A549 (cell line): ENCODE measurements at regions not wholly inside any gene's neighbourhood (a gene's known extent, or its start where the extent isn't known, plus 50 kb on each side); places are given as distances from the start of the nearest gene placed in this dataset.

Experiments
- ATAC-seq, 2 experiments: fragments of 200-7000 bp in 1 of 2; fragments of >200 bp in 1 of 2; cut with Nextera tagmentation in 1 of 2; cut with Tn5 transposase in 1 of 2; 3 replicates each; pipeline versions ENCODE4 v1.8.0 to v1.9.1; 2018 to 2020; ENCODE audit warnings: mild to moderate bottlenecking in 1 of 2, moderate library complexity in 1 of 2
- CTCF ChIA-PET: fragments of 300-600 bp; sonication (Branson Sonifier 250); formaldehyde crosslinking; extraction: SDS; loops from one replicate; lab custom pipeline; 2021; ENCODE audit warnings: antibody characterized with exemption, inconsistent platforms; lab: Yijun Ruan, JAX
- POLR2A ChIA-PET: fragments of 350-600 bp; formaldehyde crosslinking; extraction: SDS; loops from one replicate; lab custom pipeline; 2021; ENCODE audit warnings: antibody characterized with exemption, inconsistent platforms; lab: Yijun Ruan, JAX
- DNase-seq, 2 experiments: peaks; one replicate each; pipeline versions ENCODE4 v3.0.0 to v3.0.0-alpha.2; 2011 to 2016; ENCODE audit warnings: low read depth in 1 of 2, low spot score in 1 of 2
- FAIRE-seq: peaks from 2 replicates; lab custom pipeline; 2011; peaks lifted over from hg19 to GRCh38; lab: Jason Lieb, UNC
- H3K27ac ChIP-seq, 2 experiments: fragments of >200 bp; sonication (Bioruptor Twin); formaldehyde crosslinking; 3 replicates each; pipeline ENCODE4 v1.5.1; 2016 to 2017
- H3K4me1 ChIP-seq: fragments of >200 bp; sonication (Bioruptor Twin); formaldehyde crosslinking; 3 replicates; pipeline ENCODE4 v1.6.1; 2016
- H3K4me2 ChIP-seq: fragments of >200 bp; sonication (Bioruptor Twin); formaldehyde crosslinking; 3 replicates; pipeline ENCODE4 v1.6.1; 2016
- H3K4me3 ChIP-seq: fragments of >200 bp; sonication (Bioruptor Twin); formaldehyde crosslinking; 3 replicates; pipeline ENCODE4 v1.5.1; 2016
- H3K9me3 ChIP-seq: fragments of >200 bp; sonication (Bioruptor Twin); formaldehyde crosslinking; 3 replicates; pipeline ENCODE4 v1.6.1; 2016
- CBX8 ChIP-seq: fragments of 200-600 bp; sonication (generic); IDR thresholded peaks from 2 replicates; pipeline ENCODE4 v1.6.1; 2016
- EHF ChIP-seq: fragments of 250-450 bp; sonication (Bioruptor Pico); IDR thresholded peaks from 2 replicates; pipeline ENCODE4 v1.5.0; 2020; ENCODE audit warnings: mild to moderate bottlenecking
- ELK1 ChIP-seq: fragments of 150-350 bp; IDR thresholded peaks from 2 replicates; pipeline ENCODE4 v1.6.1; 2014; ENCODE audit warnings: low read depth, mild to moderate bottlenecking, low read length
- GATA3 ChIP-seq: IDR thresholded peaks from 2 replicates; pipeline ENCODE4 v1.6.1; 2012; ENCODE audit warnings: borderline replicate concordance
- HES2 ChIP-seq: fragments of >200 bp; sonication (Bioruptor Twin); formaldehyde crosslinking; IDR thresholded peaks from 2 replicates; pipeline ENCODE4 v1.6.1; 2016
- HOXA7 ChIP-seq: fragments of 250-450 bp; sonication (Bioruptor Pico); IDR thresholded peaks from 2 replicates; pipeline ENCODE4 v1.5.0; 2020; ENCODE audit warnings: mild to moderate bottlenecking, moderate library complexity
- JUNB ChIP-seq: fragments of >200 bp; sonication (Bioruptor Twin); formaldehyde crosslinking; IDR thresholded peaks from 2 replicates; pipeline ENCODE4 v1.6.1; 2016
- KDM1A ChIP-seq: fragments of 200-600 bp; sonication (generic); IDR thresholded peaks from 2 replicates; pipeline ENCODE4 v1.6.1; 2016; ENCODE audit warnings: low read depth, mild to moderate bottlenecking
- KDM5A ChIP-seq: fragments of 200-600 bp; sonication (generic); IDR thresholded peaks from 2 replicates; pipeline ENCODE4 v1.6.1; 2016; ENCODE audit warnings: antibody characterized with exemption, mild to moderate bottlenecking
- MAFK ChIP-seq: fragments of 450-650 bp; IDR thresholded peaks from 2 replicates; pipeline ENCODE4 v1.6.1; 2014; ENCODE audit not compliant: partially characterized antibody
- MYC ChIP-seq: IDR thresholded peaks from 2 replicates; pipeline ENCODE4 v1.6.1; 2012; ENCODE audit warnings: mild to moderate bottlenecking, inconsistent platforms, low read length, improper control_type of control experiment, borderline replicate concordance
- NFE2L2 ChIP-seq: fragments of 150-350 bp; conservative IDR thresholded peaks from 2 replicates; pipeline ENCODE4 v1.6.1; 2014; ENCODE audit warnings: low read length
- PBX3 ChIP-seq: IDR thresholded peaks from 2 replicates; pipeline ENCODE4 v1.6.1; 2012
- PHF8 ChIP-seq: fragments of 200-600 bp; sonication (generic); IDR thresholded peaks from 2 replicates; pipeline ENCODE4 v1.6.1; 2016; ENCODE audit warnings: low read depth, mild to moderate bottlenecking, antibody characterized with exemption, moderate library complexity, borderline replicate concordance
- RAD21 ChIP-seq, 2 experiments: fragments of >200 bp in 1 of 2; sonication (Bioruptor Twin) in 1 of 2; formaldehyde crosslinking in 1 of 2; IDR thresholded peaks in 1 of 2; conservative IDR thresholded peaks in 1 of 2; 2 replicates in 1 of 2; 3 replicates in 1 of 2; pipeline ENCODE4 v1.6.1; 2012 to 2018; ENCODE audit warnings: inconsistent platforms in 1 of 2
- RFX5 ChIP-seq: fragments of 450-650 bp; IDR thresholded peaks from 2 replicates; pipeline ENCODE4 v1.7.1; 2014; ENCODE audit warnings: antibody characterized with exemption, mild to moderate bottlenecking, moderate library complexity
- RNF2 ChIP-seq: fragments of 200-600 bp; sonication (generic); IDR thresholded peaks from 2 replicates; pipeline ENCODE4 v1.6.1; 2016; ENCODE audit warnings: low read depth, mild to moderate bottlenecking, antibody characterized with exemption, moderate library complexity, borderline replicate concordance
- SREBF2 ChIP-seq: fragments of 450-650 bp; IDR thresholded peaks from 2 replicates; pipeline ENCODE4 v1.6.1; 2014; ENCODE audit warnings: mild to moderate bottlenecking, moderate library complexity
- TFCP2L1 ChIP-seq: fragments of 250-450 bp; sonication (Bioruptor Pico); IDR thresholded peaks from 2 replicates; pipeline ENCODE4 v1.5.0; 2021; ENCODE audit warnings: mild to moderate bottlenecking
- TP53 ChIP-seq: fragments of 250-450 bp; sonication (Bioruptor Pico); IDR thresholded peaks from 2 replicates; pipeline ENCODE4 v1.5.0; 2021; ENCODE audit warnings: mild to moderate bottlenecking, moderate library complexity
- ZC3H11A ChIP-seq: fragments of 450-650 bp; IDR thresholded peaks from 2 replicates; pipeline ENCODE4 v1.6.1; 2014; ENCODE audit warnings: antibody characterized with exemption, mild to moderate bottlenecking
- ZFP36 ChIP-seq: fragments of 450-650 bp; IDR thresholded peaks from 2 replicates; pipeline ENCODE4 v1.6.1; 2014; ENCODE audit warnings: borderline replicate concordance; ENCODE audit not compliant: partially characterized antibody
- WGBS: methylation state at CpG from one replicate; pipeline ENCODE4 v1.1.6; 2017; ENCODE audit errors: missing lambda C conversion rate; 5-methylcytosine and 5-hydroxymethylcytosine counted together
- TF ChIP-seq, protein P1 (sequence below): IDR thresholded peaks from 2 replicates; pipeline ENCODE4 v1.6.1; 2012
- TF ChIP-seq, protein P2 (sequence below): IDR thresholded peaks from 2 replicates; pipeline ENCODE4 v1.6.1; 2012; ENCODE audit warnings: low read depth, borderline replicate concordance

DNA sequence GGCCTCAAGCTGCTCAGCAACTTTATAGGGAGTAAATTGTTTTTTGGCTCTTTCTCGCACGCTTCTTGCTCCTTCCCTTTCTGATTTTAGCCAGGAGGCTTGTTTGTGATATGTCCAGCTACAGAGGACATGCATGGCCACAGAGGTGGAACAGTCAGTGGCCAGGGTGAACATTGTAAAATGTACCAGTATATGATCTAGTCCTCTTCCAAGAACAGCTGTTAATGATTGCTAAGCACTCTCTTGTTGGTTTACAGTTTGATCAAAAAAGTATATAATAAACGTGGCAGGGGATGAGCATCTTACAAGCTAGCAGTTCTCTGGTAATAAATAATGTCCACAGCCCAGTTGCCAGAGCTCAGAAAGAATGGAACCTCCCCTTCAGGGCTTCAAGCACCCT is 461.7 kb upstream of the DYNLRB2 start:
- H3K9me3 ChIP-seq = no peaks in the 10 kb centered on the region

DNA sequence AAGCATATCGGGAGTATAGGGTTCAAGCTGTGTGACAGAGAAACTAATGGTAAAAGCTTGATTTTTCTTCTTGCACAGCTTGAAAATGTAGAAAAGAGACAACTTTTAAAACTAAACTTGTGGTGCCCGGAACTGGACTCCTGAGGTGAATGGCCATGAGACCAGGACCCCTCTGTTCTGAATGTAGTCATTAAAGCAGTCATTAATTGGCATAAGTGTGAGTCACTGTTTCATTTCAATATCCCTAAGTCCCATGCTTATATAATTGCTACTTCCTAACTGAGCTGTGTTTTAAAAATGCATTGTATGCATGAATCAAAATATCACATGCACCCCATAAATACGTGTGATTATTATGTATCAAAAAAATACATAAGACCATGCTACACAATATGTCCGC is 463.1 kb upstream of the DYNLRB2 start:
- 0 out of 3 replicates have a peak, but pooled peaks cover 8% of the 10 kb centered on the region for H3K4me1 ChIP-seq
- ChIA-PET CTCF (interaction anchor here (0.9 to 1.3 kb wide), 3 partner anchors 9 to 476 kb away, joined by 3 to 4 read pairs (median 4); no protein-coding TSS in a partner anchor), POLR2A (interaction anchor here (0.6 kb wide), 1 partner anchor 1094 kb away, joined by 4 read pairs; no protein-coding TSS in a partner anchor)
- TF ChIP-seq MYC = no peak
- TF ChIP-seq RFX5 = no peak
- TF ChIP-seq JUNB = no peak
- TF ChIP-seq PHF8 = no peak
- TF ChIP-seq ZFP36 = no peak
- TF ChIP-seq, protein P1, sequence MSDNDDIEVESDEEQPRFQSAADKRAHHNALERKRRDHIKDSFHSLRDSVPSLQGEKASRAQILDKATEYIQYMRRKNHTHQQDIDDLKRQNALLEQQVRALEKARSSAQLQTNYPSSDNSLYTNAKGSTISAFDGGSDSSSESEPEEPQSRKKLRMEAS = no peak
- TF ChIP-seq PBX3 = no peak
- TF ChIP-seq GATA3 = no peak
- TF ChIP-seq, all 56 proteins: peak for 0
- FAIRE-seq (no peak), DNase-seq (no peak), ATAC-seq (no peak)
- Histone ChIP-seq H3K4me2 (no peak overlapping the region), H3K4me3 (no peak overlapping the region), H3K9me3 (no peaks in the 10 kb centered on the region), H3K27ac (no peak overlapping the region)
- 65% methylated on average over 4 of the region's 4 CpGs for WGBS

More for the DNA sequence above, 461.7 kb upstream of the DYNLRB2 start:
- DNase-seq (no peak), FAIRE-seq (no peak), ATAC-seq (no peak)
- H3K4me3 ChIP-seq = no peak overlapping the region
- WGBS = 60% methylated on average over 3 of the region's 3 CpGs
- ChIA-PET CTCF (interaction anchor here (0.6 to 1.5 kb wide), 2 partner anchors 24 to 1062 kb away, joined by 3 read pairs; no protein-coding TSS in a partner anchor), POLR2A (no interaction called here)
- 0 out of 3 replicates have a peak overlapping the region, but pooled peaks have one; percentile 27 for H3K4me2 ChIP-seq
- peak overlapping the region in 1 of 2 experiments; percentile 33; a peak in 1 of 6 replicates for H3K27ac ChIP-seq
- TF ChIP-seq KDM1A (no peak), ZC3H11A (no peak), ELK1 (no peak), ZFP36 (no peak), HOXA7 (no peak), PBX3 (no peak), SREBF2 (no peak), NFE2L2 (no peak), RNF2 (no peak), TP53 (no peak), EHF (no peak), MAFK (no peak), HES2 (no peak), MYC (no peak), KDM5A (no peak), PHF8 (no peak), RAD21 (conservative IDR thresholded peaks at IDR 0.05 in 1 of 2, IDR thresholded peaks at IDR 0.05 in 1 of 2) (no peak), CBX8 (no peak), TFCP2L1 (CRISPR knock-in tag) (no peak)
- TF ChIP-seq, protein P2, sequence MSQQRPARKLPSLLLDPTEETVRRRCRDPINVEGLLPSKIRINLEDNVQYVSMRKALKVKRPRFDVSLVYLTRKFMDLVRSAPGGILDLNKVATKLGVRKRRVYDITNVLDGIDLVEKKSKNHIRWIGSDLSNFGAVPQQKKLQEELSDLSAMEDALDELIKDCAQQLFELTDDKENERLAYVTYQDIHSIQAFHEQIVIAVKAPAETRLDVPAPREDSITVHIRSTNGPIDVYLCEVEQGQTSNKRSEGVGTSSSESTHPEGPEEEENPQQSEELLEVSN = no peak
- peaks cover 10% of the 10 kb centered on the region; the same call in 2 of the 3 replicates for H3K4me1 ChIP-seq
